Fibroblast of the conjunctiva (primary cell): ENCODE measurements at regions not wholly inside any gene's neighbourhood (a gene's known extent, or its start where the extent isn't known, plus 50 kb on each side); places are given as distances from the start of the nearest gene placed in this dataset.

Experiments used
- DNase-seq: peaks from one replicate; pipeline ENCODE4 v3.0.0-alpha.2; 2010; ENCODE audit warnings: low read depth

DNA sequence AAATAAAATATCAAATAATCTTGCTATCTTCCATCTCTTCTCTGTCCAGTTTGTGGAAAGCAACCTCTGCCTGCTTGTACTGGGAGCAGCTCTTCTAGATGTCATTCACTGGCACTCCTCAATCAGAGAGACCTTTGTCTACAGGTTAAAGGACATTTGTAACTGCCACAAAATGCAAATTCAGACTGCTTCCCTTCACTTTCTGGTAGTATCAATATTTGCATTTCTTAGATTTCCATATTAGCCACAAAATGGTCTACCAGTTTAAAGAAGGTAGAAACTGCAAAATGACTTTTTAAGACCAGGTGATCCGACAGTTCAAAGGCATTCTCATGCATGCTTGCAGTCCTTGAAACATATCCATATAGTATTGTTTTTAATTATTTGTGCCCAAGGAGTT is 51.7 kb upstream of the RCN1 start:
- DNase-seq: no peak

- no peak for DNase-seq
These were observed 56.2 kb upstream of the RCN1 start for GRCh38 chr11:32034680-32035079.

DNA sequence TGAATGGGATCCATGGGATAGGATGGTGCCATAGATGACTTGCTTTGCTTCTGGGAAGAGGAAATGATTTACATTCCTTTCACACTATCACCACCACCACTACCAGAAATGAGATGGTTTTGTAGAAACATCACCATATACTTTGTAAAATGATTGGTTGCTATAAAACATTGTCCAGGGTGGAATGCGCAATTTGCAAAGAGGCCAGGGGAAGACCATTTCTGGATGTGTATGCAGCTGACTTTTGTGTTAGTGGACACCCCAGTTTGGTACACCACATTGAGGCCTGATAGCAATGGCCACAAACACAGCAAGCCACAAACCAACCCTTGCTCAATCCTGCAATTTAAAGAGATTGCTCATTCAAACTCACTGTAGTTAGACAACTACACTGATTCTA is 56.7 kb upstream of the RCN1 start:
- no peak for DNase-seq

- no peak for DNase-seq
These were observed 57.4 kb upstream of the RCN1 start for GRCh38 chr11:32033491-32033890.

GRCh38 chr11:32033067-32033466 is 57.8 kb upstream of the RCN1 start:
- DNase-seq: no peak

- no peak for DNase-seq
These were observed 58.4 kb upstream of the RCN1 start for GRCh38 chr11:32032478-32032877.

GRCh38 chr11:32032052-32032451 is 58.8 kb upstream of the RCN1 start:
- DNase-seq: no peak

DNA sequence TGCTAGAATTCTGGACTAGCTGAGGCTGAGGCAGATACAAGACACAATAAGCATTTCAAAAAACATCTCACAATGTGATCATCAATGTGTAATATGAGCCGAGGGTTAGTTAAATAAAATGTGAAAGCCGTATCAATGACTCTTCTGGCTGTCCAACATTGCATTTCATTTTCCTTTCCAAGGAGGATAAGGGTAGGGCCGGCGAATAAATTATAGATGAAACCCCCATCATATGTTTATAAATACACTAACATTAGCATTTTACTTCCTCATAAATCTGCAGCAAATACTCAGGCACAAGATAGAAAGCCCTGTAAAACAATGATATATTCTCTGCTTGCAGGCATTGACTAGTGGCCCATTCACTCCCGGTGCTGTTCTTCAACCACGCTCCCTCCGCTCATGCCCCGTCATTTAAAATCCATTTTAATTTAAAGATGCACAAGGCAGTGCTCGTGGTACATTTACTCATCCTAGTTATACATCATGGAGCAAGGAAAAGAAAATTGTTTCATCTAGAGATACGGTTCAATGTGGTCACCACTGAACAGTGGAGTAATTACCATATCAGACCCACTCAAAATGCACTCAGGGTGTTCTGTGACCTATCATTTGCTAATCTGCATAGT is 59.9 kb upstream of the RCN1 start:
- DNase-seq: no peak

DNA sequence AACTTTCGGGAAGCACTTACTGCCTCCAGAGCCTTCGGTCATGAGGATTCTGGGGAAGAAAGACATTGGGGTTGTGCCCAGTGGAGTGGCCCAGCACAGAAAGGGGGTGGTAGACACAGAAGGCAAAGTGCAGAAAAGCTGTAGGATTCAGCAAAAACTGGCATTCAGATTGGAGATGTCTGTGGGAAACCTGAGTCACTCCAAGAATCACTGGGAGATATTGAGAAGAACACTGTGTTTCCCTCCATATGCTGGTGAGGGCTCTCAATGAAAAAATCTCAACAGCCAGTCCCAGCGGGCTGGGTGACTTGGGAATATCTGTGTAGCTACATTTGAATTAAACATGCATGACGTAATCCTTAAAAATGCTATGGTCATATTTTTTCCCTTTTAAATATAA is 61.2 kb upstream of the RCN1 start:
- no peak for DNase-seq

GRCh38 chr11:32028201-32028600 is 62.7 kb upstream of the RCN1 start:
- no peak for DNase-seq

DNA sequence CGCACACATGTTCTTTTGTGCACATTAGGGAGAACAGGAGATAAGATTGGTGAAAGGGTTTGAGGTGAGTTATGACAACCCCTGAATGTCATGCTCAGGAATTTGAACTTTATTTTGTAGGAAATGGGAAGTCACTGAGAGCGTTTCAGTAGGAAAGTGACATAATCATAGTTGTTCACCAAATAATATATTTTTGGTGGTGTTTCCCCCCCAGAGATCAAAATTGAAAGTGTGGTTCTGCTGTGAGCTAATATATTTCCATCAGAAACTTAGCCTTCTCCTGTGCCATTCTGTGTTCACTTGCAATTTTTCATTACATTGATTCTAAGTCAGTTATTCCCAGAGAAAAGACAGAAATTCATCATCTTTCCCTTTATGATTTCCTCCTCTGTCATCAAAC is 64.1 kb upstream of the RCN1 start:
- DNase-seq: no peak

DNA sequence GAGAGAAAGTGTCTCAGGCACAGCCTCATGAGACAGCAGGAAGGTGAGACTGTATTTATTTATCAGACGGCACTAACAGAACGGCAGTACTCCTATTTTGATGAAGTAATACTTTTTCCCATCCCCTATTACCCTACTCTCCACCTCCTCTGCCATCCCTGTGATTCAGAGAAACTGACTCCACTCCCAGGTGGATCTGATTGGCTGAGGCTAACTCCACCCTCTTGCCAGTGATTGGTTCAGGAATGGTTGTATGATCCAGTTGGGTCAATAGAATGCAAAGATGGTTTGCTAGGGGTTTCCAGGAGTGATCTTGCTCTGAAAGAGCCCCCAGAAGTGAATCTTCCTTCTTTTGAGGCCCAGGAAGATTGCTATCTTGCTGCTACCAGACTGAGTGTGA is 65.9 kb upstream of the RCN1 start:
- no peak for DNase-seq

- DNase-seq: no peak
These were observed 67.2 kb upstream of the RCN1 start for GRCh38 chr11:32023370-32024305.

- no peak for DNase-seq
These were observed 72.2 kb upstream of the RCN1 start for GRCh38 chr11:32018672-32019071.

- no peak for DNase-seq
These were observed 74.8 kb upstream of the RCN1 start for GRCh38 chr11:32016111-32016510.

DNA sequence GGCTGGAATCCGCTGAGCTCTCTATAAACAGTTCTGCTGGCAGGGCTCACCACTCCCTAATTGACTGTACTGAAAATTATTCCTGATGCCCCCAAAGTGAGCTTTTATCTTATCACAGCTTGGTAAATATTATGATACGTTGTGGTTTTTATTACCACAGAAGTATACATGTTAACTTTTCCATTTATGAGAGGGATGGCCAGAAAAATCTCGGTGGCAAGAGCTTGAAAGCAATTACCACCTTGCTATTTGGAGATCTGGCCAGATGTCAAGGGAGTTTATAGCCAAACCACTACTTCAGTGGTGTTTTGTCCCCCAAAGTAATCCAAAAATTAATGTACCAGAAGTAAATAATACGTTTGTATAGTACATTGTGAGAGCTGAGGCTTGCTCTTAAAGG is 75.4 kb upstream of the RCN1 start:
- no peak for DNase-seq

DNA sequence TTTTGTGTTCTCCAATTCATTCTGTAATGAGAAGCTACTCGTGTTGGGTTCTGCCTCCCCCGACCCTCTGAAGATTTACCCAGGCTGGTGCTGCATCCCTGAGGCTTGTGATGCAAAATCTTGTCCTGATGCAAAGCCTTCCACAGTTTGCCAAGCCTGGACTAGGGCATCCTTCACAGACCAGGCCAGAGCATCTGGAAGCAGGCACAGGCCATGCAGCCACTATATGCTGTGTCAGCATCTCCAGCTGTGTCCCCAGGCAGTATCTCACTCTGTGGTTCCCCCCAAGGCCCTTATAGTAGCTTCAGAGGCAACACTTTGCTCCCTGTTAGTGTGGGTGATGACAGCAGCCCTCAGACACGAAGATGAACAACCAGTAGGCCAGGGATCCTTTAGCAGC is 77.3 kb upstream of the RCN1 start:
- no peak for DNase-seq

GRCh38 chr11:32012049-32012448 is 78.8 kb upstream of the RCN1 start:
- DNase-seq: no peak

DNA sequence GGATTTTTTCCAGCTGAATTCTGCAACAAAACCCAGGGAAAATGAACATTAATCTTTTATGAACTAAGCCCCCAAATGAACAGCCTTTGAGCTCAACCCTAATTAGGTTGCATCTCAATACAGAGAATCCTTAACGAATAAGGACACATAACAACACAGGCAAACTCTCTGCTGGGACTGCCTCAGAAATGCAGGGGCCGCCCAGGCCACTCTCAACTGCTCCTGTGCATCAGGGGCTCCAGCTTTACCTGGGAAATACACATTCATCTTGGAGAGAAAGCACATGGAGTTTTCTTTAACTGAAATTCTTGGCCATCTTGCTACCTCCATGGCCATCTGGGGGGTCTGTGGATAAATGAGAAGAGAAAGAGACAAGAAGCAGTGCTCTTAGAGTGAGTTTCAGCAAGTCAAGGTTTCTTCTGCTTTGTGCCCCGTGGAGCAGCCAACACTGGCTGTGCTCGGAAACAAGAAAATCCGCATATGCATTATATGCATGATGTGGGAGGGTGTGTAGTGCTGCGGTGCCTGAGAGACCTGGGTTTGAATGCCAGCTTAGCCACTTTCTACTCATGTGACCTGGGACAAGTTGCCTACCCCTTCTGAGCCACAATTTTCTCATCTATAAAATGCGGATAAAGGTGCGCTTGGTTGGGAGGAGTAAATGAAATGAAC is 81.9 kb upstream of the RCN1 start:
- no peak for DNase-seq

- DNase-seq: peak; percentile 20
These were observed 84.0 kb upstream of the RCN1 start for GRCh38 chr11:32006799-32007388.

- DNase-seq: no peak
These were observed 85.0 kb upstream of the RCN1 start for GRCh38 chr11:32005786-32006416.

DNA sequence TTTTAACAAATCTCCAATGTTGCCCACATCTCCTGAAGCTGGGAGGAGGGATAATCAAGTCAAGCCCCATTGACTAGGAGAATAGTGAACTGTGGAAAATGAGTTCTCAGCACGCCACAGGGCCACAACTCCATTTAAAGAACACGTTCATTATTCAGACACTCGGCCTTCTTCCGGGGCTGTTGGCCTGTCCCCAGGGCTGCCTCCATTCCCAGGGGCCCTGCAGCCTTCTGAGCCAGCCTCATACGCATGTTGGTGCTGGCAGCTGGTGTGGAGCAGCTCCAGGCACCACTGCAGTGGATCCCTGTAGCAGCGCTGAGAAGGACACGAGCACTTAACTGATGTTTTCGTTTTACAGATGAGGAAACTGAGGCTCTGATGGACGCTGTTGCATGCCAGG is 87.5 kb upstream of the RCN1 start:
- DNase-seq: no peak
